H9 (cell line): ENCODE measurements at regions not wholly inside any gene's neighbourhood (a gene's known extent, or its start where the extent isn't known, plus 50 kb on each side); places are given as distances from the start of the nearest gene placed in this dataset.
A peak's percentile ranks its signal among the peaks of the same experiment; 100 is the strongest.

Experiments used
- DNase-seq: peaks from one replicate; pipeline ENCODE4 v3.0.0-alpha.2; 2017
- H2AFZ ChIP-seq: one replicate; pipeline ENCODE4 v1.6.1; 2013; ENCODE audit warnings: mild to moderate bottlenecking, low read length, control low read depth, moderate library complexity
- H2AK5ac ChIP-seq: 2 replicates; pipeline ENCODE4 v1.6.1; 2013; ENCODE audit warnings: low read length, control low read depth, mixed read lengths; ENCODE audit not compliant: insufficient read length
- H2BK120ac ChIP-seq: one replicate; pipeline ENCODE4 v1.6.1; 2013; ENCODE audit warnings: low read depth, mild to moderate bottlenecking, low read length, control low read depth, inconsistent platforms; ENCODE audit not compliant: poor library complexity, severe bottlenecking
- H2BK12ac ChIP-seq: 2 replicates; pipeline ENCODE4 v1.6.1; 2013; ENCODE audit warnings: low read length, control low read depth, mixed read lengths, low read depth; ENCODE audit not compliant: insufficient read length
- H2BK15ac ChIP-seq: 2 replicates; pipeline ENCODE4 v1.6.1; 2013; ENCODE audit warnings: low read depth, low read length, control low read depth
- H2BK20ac ChIP-seq: one replicate; pipeline ENCODE4 v1.6.1; 2013; ENCODE audit warnings: low read depth, mild to moderate bottlenecking, low read length, control low read depth, inconsistent platforms; ENCODE audit not compliant: poor library complexity, severe bottlenecking
- H2BK5ac ChIP-seq: 2 replicates; pipeline ENCODE4 v1.6.1; 2013; ENCODE audit warnings: low read length, control low read depth, mixed read lengths; ENCODE audit not compliant: insufficient read length
- H3K14ac ChIP-seq: 2 replicates; pipeline ENCODE4 v1.6.1; 2013; ENCODE audit warnings: low read length, control low read depth; ENCODE audit not compliant: insufficient read depth
- H3K18ac ChIP-seq: 2 replicates; pipeline ENCODE4 v1.6.1; 2013; ENCODE audit warnings: low read depth, mild to moderate bottlenecking, mixed read lengths, low read length, control low read depth; ENCODE audit not compliant: insufficient read length
- H3K23ac ChIP-seq: 2 replicates; pipeline ENCODE4 v1.6.1; 2013; ENCODE audit warnings: low read length, control low read depth, mixed read lengths, low read depth; ENCODE audit not compliant: insufficient read length
- H3K23me2 ChIP-seq: 2 replicates; pipeline ENCODE4 v1.6.1; 2013; ENCODE audit warnings: low read depth, mild to moderate bottlenecking, mixed read lengths, low read length, control low read depth; ENCODE audit not compliant: insufficient read length, poor library complexity, severe bottlenecking
- H3K27ac ChIP-seq: 2 replicates; pipeline ENCODE4 v1.5.1; 2013; ENCODE audit warnings: low read length, control low read depth, mixed read lengths, low read depth; ENCODE audit not compliant: insufficient read length
- H3K27me3 ChIP-seq: 2 replicates; pipeline ENCODE4 v1.6.1; 2013; ENCODE audit warnings: low read length, control low read depth, inconsistent platforms; ENCODE audit not compliant: insufficient read depth
- H3K4ac ChIP-seq: 2 replicates; pipeline ENCODE4 v1.6.1; 2013; ENCODE audit warnings: low read depth, mild to moderate bottlenecking, control low read depth, inconsistent platforms, low read length, moderate library complexity
- H3K4me1 ChIP-seq: 2 replicates; pipeline ENCODE4 v1.6.1; 2013; ENCODE audit warnings: low read length, control low read depth, inconsistent platforms; ENCODE audit not compliant: insufficient read depth
- H3K4me2 ChIP-seq: 2 replicates; pipeline ENCODE4 v1.6.1; 2013; ENCODE audit warnings: low read length, control low read depth, mixed read lengths; ENCODE audit not compliant: insufficient read length, insufficient read depth
- H3K56ac ChIP-seq: 2 replicates; pipeline ENCODE4 v1.6.1; 2013; ENCODE audit warnings: low read depth, mild to moderate bottlenecking, mixed read lengths, low read length, control low read depth; ENCODE audit not compliant: insufficient read length
- H3K79me1 ChIP-seq: 2 replicates; pipeline ENCODE4 v1.6.1; 2013; ENCODE audit warnings: low read depth, mild to moderate bottlenecking, moderate library complexity, low read length, control low read depth, inconsistent platforms; ENCODE audit not compliant: insufficient read depth, poor library complexity, severe bottlenecking
- H3K79me2 ChIP-seq: 2 replicates; pipeline ENCODE4 v1.6.1; 2013; ENCODE audit warnings: low read length, control low read depth, inconsistent platforms; ENCODE audit not compliant: insufficient read depth
- H3K9ac ChIP-seq: 2 replicates; pipeline ENCODE4 v1.6.1; 2013; ENCODE audit warnings: low read length, control low read depth, mixed read lengths; ENCODE audit not compliant: insufficient read length; ENCODE audit errors: extremely low read depth
- H3K9me3 ChIP-seq: one replicate; pipeline ENCODE4 v1.6.1; 2013; ENCODE audit warnings: low read depth, low read length, inconsistent platforms; ENCODE audit not compliant: control insufficient read depth
- H3T11ph ChIP-seq: one replicate; pipeline ENCODE4 v1.6.1; 2013; ENCODE audit warnings: mild to moderate bottlenecking, low read length, control low read depth, inconsistent platforms
- H4K20me1 ChIP-seq: one replicate; pipeline ENCODE4 v1.6.1; 2013; ENCODE audit not compliant: control insufficient read depth, insufficient read length, insufficient read depth
- H4K5ac ChIP-seq: 2 replicates; pipeline ENCODE4 v1.6.1; 2013; ENCODE audit warnings: low read depth, mild to moderate bottlenecking, mixed read lengths, low read length, control low read depth; ENCODE audit not compliant: insufficient read length
- H4K8ac ChIP-seq: replicated peaks from 2 replicates; pipeline ENCODE4 v1.6.1; 2013; ENCODE audit warnings: low read length, control low read depth, mixed read lengths, low read depth; ENCODE audit not compliant: insufficient read length
- H4K91ac ChIP-seq: 2 replicates; pipeline ENCODE4 v1.6.1; 2013; ENCODE audit warnings: low read depth, mild to moderate bottlenecking, moderate library complexity, mixed read lengths, low read length, control low read depth; ENCODE audit not compliant: insufficient read length
- H3K27ac Mint-ChIP-seq, 3 experiments: 2 replicates in 2 of 3; 3 replicates in 1 of 3; pipeline ENCODE4 v1.8.0; 2020 to 2021; ENCODE audit warnings: mixed read lengths in 3 of 3, mild to moderate bottlenecking in 1 of 3, moderate library complexity in 1 of 3
- H3K27me3 Mint-ChIP-seq: 2 replicates; pipeline ENCODE4 v1.8.0; 2021; ENCODE audit warnings: low read depth, mild to moderate bottlenecking, moderate library complexity, mixed read lengths
- H3K36me3 Mint-ChIP-seq, 3 experiments: 2 replicates in 2 of 3; 3 replicates in 1 of 3; pipeline ENCODE4 v1.8.0; 2020 to 2021; ENCODE audit warnings: low read depth in 3 of 3, mixed read lengths in 3 of 3; ENCODE audit not compliant: insufficient read depth in 1 of 3
- H3K4me1 Mint-ChIP-seq, 2 experiments: 2 replicates each; pipeline ENCODE4 v1.8.0; 2020; ENCODE audit warnings: mixed read lengths in 2 of 2
- H3K4me3 Mint-ChIP-seq, 2 experiments: 2 replicates in 1 of 2; 3 replicates in 1 of 2; pipeline ENCODE4 v1.8.0; 2020 to 2021; ENCODE audit warnings: mild to moderate bottlenecking in 2 of 2, mixed read lengths in 2 of 2, moderate library complexity in 1 of 2
- H3K9me3 Mint-ChIP-seq, 2 experiments: 2 replicates in 1 of 2; 3 replicates in 1 of 2; pipeline ENCODE4 v1.8.0; 2020; ENCODE audit warnings: mild to moderate bottlenecking in 2 of 2, mixed read lengths in 2 of 2, moderate library complexity in 1 of 2
- WGBS: extraction: QIAGEN DNeasy Blood & Tissue Kit; methylation state at CpG from one replicate; pipeline ENCODE4 v1.1.7; 2013; ENCODE audit warnings: missing lambda C conversion rate, low lambda C conversion rate, mixed read lengths; ENCODE audit not compliant: insufficient read length; ENCODE audit errors: extremely low coverage; 5-methylcytosine and 5-hydroxymethylcytosine counted together
- TF ChIP-seq, protein P1 (sequence below): fragments of 200-600 bp; sonication (generic); conservative IDR thresholded peaks from 3 replicates; pipeline ENCODE4 v1.8.0; 2021; ENCODE audit warnings: antibody characterized with exemption, mild to moderate bottlenecking

DNA sequence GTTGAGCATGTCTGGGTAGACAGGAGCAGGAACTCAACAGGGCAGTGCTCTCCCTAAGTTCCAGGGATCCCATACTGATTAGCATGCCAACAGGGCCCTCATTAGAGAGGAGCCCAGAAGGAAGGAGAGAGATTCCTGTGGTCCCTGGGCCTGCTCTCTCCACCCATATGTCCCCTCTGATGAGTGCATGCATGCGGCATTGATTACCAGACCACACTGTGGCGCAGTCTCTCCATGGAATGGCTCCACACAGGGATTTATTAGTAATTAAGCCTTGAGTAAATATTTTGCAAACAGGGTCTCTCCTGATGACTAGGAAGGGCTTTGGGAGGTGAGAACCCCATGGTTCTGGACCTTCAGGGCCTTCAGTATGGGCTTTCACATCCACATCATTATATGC, 60.0 kb upstream of the ST8SIA2 start:
- no peak overlapping the region for H2AFZ ChIP-seq
- H3K27me3 ChIP-seq, result no peaks in the 10 kb centered on the region
- no peak overlapping the region for H3K9ac ChIP-seq
- H3K79me1 ChIP-seq, result no peaks in the 10 kb centered on the region
- no peak overlapping the region for H2BK5ac ChIP-seq
- peaks cover 2% of the 10 kb centered on the region for H4K20me1 ChIP-seq
- no peak overlapping the region for H3K56ac ChIP-seq
- H4K8ac ChIP-seq, result no peak overlapping the region
- H3K4ac ChIP-seq, result no peak overlapping the region
- Mint-ChIP-seq H3K4me3 (no peak overlapping the region), H3K4me1 (peaks cover under 1 to 1% of the 10 kb centered on the region in 2 experiments; a peak in 3 of 4 replicates), H3K27ac (no peak overlapping the region), H3K36me3 (peaks cover 0 to 3% (median 3%) of the 10 kb centered on the region in 3 experiments; a peak in 2 of 7 replicates), H3K27me3 (peaks cover 2% of the 10 kb centered on the region), H3K9me3 (peaks cover 7% of the 10 kb centered on the region in 2 experiments)
- H3K4me1 ChIP-seq, result no peaks in the 10 kb centered on the region
- no peak overlapping the region for H3T11ph ChIP-seq
- DNase-seq, result no peak
- H3K79me2 ChIP-seq, result no peaks in the 10 kb centered on the region
- no peaks in the 10 kb centered on the region for H3K9me3 ChIP-seq
- no peak overlapping the region for H2AK5ac ChIP-seq
- H2BK12ac ChIP-seq, result no peak overlapping the region
- H4K5ac ChIP-seq, result no peak overlapping the region
- no peak overlapping the region for H2BK20ac ChIP-seq
- WGBS, result no CpG with 5 or more reads among the region's 2 CpGs
- H3K27ac ChIP-seq, result no peak overlapping the region
- H3K23me2 ChIP-seq, result no peaks in the 10 kb centered on the region
- no peak overlapping the region for H3K14ac ChIP-seq
- no peak overlapping the region for H3K4me2 ChIP-seq
- no peak overlapping the region for H2BK15ac ChIP-seq
- TF ChIP-seq, protein P1, sequence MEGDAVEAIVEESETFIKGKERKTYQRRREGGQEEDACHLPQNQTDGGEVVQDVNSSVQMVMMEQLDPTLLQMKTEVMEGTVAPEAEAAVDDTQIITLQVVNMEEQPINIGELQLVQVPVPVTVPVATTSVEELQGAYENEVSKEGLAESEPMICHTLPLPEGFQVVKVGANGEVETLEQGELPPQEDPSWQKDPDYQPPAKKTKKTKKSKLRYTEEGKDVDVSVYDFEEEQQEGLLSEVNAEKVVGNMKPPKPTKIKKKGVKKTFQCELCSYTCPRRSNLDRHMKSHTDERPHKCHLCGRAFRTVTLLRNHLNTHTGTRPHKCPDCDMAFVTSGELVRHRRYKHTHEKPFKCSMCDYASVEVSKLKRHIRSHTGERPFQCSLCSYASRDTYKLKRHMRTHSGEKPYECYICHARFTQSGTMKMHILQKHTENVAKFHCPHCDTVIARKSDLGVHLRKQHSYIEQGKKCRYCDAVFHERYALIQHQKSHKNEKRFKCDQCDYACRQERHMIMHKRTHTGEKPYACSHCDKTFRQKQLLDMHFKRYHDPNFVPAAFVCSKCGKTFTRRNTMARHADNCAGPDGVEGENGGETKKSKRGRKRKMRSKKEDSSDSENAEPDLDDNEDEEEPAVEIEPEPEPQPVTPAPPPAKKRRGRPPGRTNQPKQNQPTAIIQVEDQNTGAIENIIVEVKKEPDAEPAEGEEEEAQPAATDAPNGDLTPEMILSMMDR, result peak; percentile 26; the same call in 2 of the 3 replicates
- H3K18ac ChIP-seq, result no peak overlapping the region
- H4K91ac ChIP-seq, result no peak overlapping the region
- H2BK120ac ChIP-seq, result no peak overlapping the region
- no peak overlapping the region for H3K23ac ChIP-seq
